DOHH2 (cell line): ENCODE measurements at regions not wholly inside any gene's neighbourhood (a gene's known extent, or its start where the extent isn't known, plus 50 kb on each side); places are given as distances from the start of the nearest gene placed in this dataset.

ENCODE experiments used
- H3F3A ChIP-seq: fragments of 200-600 bp; sonication (generic), shearing (Covaris generic); 2 replicates; pipeline ENCODE4 v1.6.0; 2016; ENCODE audit warnings: antibody characterized with exemption, mild to moderate bottlenecking; ENCODE audit not compliant: control insufficient read depth, insufficient read depth
- H3K27ac ChIP-seq: fragments of 200-600 bp; sonication (generic); 2 replicates; pipeline ENCODE4 v1.5.1; 2014; ENCODE audit warnings: low read depth, mild to moderate bottlenecking, low read length, moderate library complexity
- H3K27me3 ChIP-seq: fragments of 200-600 bp; sonication (generic); 2 replicates; pipeline ENCODE4 v1.6.1; 2014; ENCODE audit warnings: mild to moderate bottlenecking, low read length, mixed read lengths; ENCODE audit not compliant: control insufficient read depth
- H3K36me3 ChIP-seq: fragments of 200-600 bp; sonication (generic); 2 replicates; pipeline ENCODE4 v1.6.1; 2014; ENCODE audit warnings: mild to moderate bottlenecking, low read length, moderate library complexity, mixed read lengths; ENCODE audit not compliant: control insufficient read depth
- H3K4me1 ChIP-seq: fragments of 200-600 bp; sonication (generic); 2 replicates; pipeline ENCODE4 v1.6.1; 2014; ENCODE audit warnings: mild to moderate bottlenecking, low read length, mixed read lengths; ENCODE audit not compliant: control insufficient read depth
- H3K4me2 ChIP-seq: fragments of 200-600 bp; sonication (generic); 2 replicates; pipeline ENCODE4 v1.6.0; 2014; ENCODE audit warnings: mild to moderate bottlenecking, low read length, moderate library complexity
- H3K4me3 ChIP-seq: fragments of 200-600 bp; sonication (generic); 2 replicates; pipeline ENCODE4 v1.5.1; 2014; ENCODE audit warnings: mild to moderate bottlenecking, low read length, mixed read lengths
- H3K79me2 ChIP-seq: fragments of 200-600 bp; sonication (generic); 2 replicates; pipeline ENCODE4 v1.6.1; 2014; ENCODE audit warnings: mild to moderate bottlenecking, low read length, mixed read lengths; ENCODE audit not compliant: control insufficient read depth
- H3K9me2 ChIP-seq: fragments of 200-600 bp; sonication (generic); replicated peaks from 2 replicates; pipeline ENCODE4 v1.6.1; 2014; ENCODE audit warnings: mild to moderate bottlenecking, low read length, mixed read lengths; ENCODE audit not compliant: control insufficient read depth
- H3K9me3 ChIP-seq: fragments of 200-600 bp; sonication (generic); 2 replicates; pipeline ENCODE4 v1.6.1; 2014; ENCODE audit warnings: antibody characterized with exemption, low read length, mixed read lengths; ENCODE audit not compliant: control insufficient read depth, insufficient read depth
- H4K20me1 ChIP-seq: fragments of 200-600 bp; sonication (generic); 2 replicates; pipeline ENCODE4 v1.6.0; 2014; ENCODE audit warnings: low read depth, mild to moderate bottlenecking, antibody characterized with exemption, low read length, moderate library complexity; ENCODE audit not compliant: control insufficient read depth, insufficient read depth
- CTCF ChIP-seq: fragments of 200-600 bp; sonication (generic); IDR thresholded peaks from one replicate; pipeline ENCODE4 v1.5.1; 2014; ENCODE audit warnings: antibody characterized with exemption, mild to moderate bottlenecking, low read depth, low read length; ENCODE audit not compliant: poor library complexity, severe bottlenecking
- EZH2phosphoT487 ChIP-seq: fragments of 200-600 bp; sonication (generic); IDR thresholded peaks from 2 replicates; pipeline ENCODE4 v1.6.1; 2017; ENCODE audit warnings: borderline replicate concordance, mild to moderate bottlenecking, antibody characterized with exemption, low read length, moderate library complexity, mixed read lengths

DNA sequence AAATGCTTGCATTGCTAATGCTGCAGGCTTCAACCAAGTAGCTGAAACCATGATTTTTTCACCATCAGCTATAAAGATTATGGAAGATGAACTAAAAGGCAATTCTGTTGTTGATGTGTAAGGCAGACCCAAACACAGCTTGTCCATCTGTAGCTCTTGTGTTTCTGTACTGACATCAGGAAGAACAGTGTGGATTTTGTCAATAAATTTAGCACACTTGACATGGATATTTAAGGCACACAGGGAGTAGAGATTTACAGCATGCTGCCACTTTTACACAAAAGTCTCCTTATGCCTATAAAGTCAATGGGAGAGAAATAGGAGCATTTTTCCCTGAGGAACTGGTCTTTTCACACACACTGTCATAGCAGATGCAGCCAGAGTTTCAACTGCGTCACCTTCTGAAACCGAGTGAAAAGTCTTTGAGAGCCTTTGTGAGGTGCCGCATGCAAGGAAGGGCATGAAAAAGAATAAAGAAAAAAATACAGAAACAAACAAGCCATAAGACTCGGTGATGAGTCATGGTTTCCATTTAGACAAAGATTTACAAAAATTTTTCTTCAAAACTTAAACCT, 261.4 kb upstream of the TFAP2D start:
- no peak overlapping the region for H3K4me3 ChIP-seq
- TF ChIP-seq CTCF: no peak
- TF ChIP-seq EZH2phosphoT487: no peak
- no peaks in the 10 kb centered on the region for H3K36me3 ChIP-seq
- no peaks in the 10 kb centered on the region for H3K4me1 ChIP-seq
- no peak overlapping the region for H3K27ac ChIP-seq
- no peaks in the 10 kb centered on the region for H3F3A ChIP-seq
- no peaks in the 10 kb centered on the region for H3K79me2 ChIP-seq
- no peaks in the 10 kb centered on the region for H3K9me2 ChIP-seq
- no peaks in the 10 kb centered on the region for H3K9me3 ChIP-seq
- no peaks in the 10 kb centered on the region for H3K27me3 ChIP-seq
- no peak overlapping the region for H3K4me2 ChIP-seq
- H4K20me1 ChIP-seq: no peaks in the 10 kb centered on the region

- no peak overlapping the region for H3K4me2 ChIP-seq
- no peaks in the 10 kb centered on the region for H3K27me3 ChIP-seq
- H3K79me2 ChIP-seq: no peaks in the 10 kb centered on the region
- TF ChIP-seq EZH2phosphoT487 (no peak), CTCF (no peak)
- no peaks in the 10 kb centered on the region for H3F3A ChIP-seq
- H3K9me3 ChIP-seq: no peaks in the 10 kb centered on the region
- no peaks in the 10 kb centered on the region for H3K4me1 ChIP-seq
- no peaks in the 10 kb centered on the region for H3K36me3 ChIP-seq
- no peaks in the 10 kb centered on the region for H4K20me1 ChIP-seq
- no peak overlapping the region for H3K27ac ChIP-seq
- H3K9me2 ChIP-seq: no peaks in the 10 kb centered on the region
- no peak overlapping the region for H3K4me3 ChIP-seq
These were observed 258.3 kb upstream of the TFAP2D start for GRCh38 chr6:50455029-50455428.

GRCh38 chr6:50457351-50457750, 256.0 kb upstream of the TFAP2D start:
- H3K9me2 ChIP-seq: no peaks in the 10 kb centered on the region
- no peak overlapping the region for H3K27ac ChIP-seq
- no peaks in the 10 kb centered on the region for H3F3A ChIP-seq
- H3K4me3 ChIP-seq: no peak overlapping the region
- no peaks in the 10 kb centered on the region for H3K79me2 ChIP-seq
- no peaks in the 10 kb centered on the region for H3K36me3 ChIP-seq
- H3K27me3 ChIP-seq: no peaks in the 10 kb centered on the region
- no peaks in the 10 kb centered on the region for H3K4me1 ChIP-seq
- H3K9me3 ChIP-seq: no peaks in the 10 kb centered on the region
- no peaks in the 10 kb centered on the region for H4K20me1 ChIP-seq
- TF ChIP-seq EZH2phosphoT487: no peak
- TF ChIP-seq CTCF: no peak
- H3K4me2 ChIP-seq: no peak overlapping the region

DNA sequence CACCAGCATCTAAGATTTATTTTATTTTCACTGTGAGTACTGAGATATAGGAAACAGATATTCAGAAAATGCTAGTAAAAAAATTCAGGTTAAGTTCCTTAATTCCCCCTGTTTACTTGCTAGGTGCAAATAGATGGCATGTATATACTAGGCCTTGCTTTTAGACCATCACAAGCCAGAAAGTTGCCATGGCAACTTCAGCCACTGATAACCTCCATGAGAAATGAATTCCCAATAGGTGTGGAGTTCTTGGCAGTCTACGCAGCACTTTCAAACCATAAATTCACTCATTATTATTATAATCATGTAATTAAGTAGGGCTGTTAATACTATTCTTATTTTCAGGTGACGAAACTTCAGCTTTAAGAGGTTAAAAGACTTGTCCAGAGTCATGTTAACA, 251.6 kb upstream of the TFAP2D start:
- Histone ChIP-seq H3K9me3 (no peaks in the 10 kb centered on the region), H3K36me3 (no peaks in the 10 kb centered on the region), H3K9me2 (no peaks in the 10 kb centered on the region), H3K27ac (no peak overlapping the region), H3F3A (no peaks in the 10 kb centered on the region), H3K4me1 (no peaks in the 10 kb centered on the region), H3K27me3 (no peaks in the 10 kb centered on the region), H4K20me1 (no peaks in the 10 kb centered on the region), H3K4me2 (no peak overlapping the region), H3K79me2 (no peaks in the 10 kb centered on the region), H3K4me3 (no peak overlapping the region)
- TF ChIP-seq EZH2phosphoT487 (no peak), CTCF (no peak)
